H9 (cell line): ENCODE measurements at regions not wholly inside any gene's neighbourhood (a gene's known extent, or its start where the extent isn't known, plus 50 kb on each side); places are given as distances from the start of the nearest gene placed in this dataset.
A peak's percentile ranks its signal among the peaks of the same experiment; 100 is the strongest.

Experiments used
- DNase-seq: peaks from one replicate; pipeline ENCODE4 v3.0.0-alpha.2; 2017
- H2AFZ ChIP-seq: one replicate; pipeline ENCODE4 v1.6.1; 2013; ENCODE audit warnings: mild to moderate bottlenecking, low read length, control low read depth, moderate library complexity
- H2AK5ac ChIP-seq: 2 replicates; pipeline ENCODE4 v1.6.1; 2013; ENCODE audit warnings: low read length, control low read depth, mixed read lengths; ENCODE audit not compliant: insufficient read length
- H2BK120ac ChIP-seq: one replicate; pipeline ENCODE4 v1.6.1; 2013; ENCODE audit warnings: low read depth, mild to moderate bottlenecking, low read length, control low read depth, inconsistent platforms; ENCODE audit not compliant: poor library complexity, severe bottlenecking
- H2BK12ac ChIP-seq: 2 replicates; pipeline ENCODE4 v1.6.1; 2013; ENCODE audit warnings: low read length, control low read depth, mixed read lengths, low read depth; ENCODE audit not compliant: insufficient read length
- H2BK15ac ChIP-seq: 2 replicates; pipeline ENCODE4 v1.6.1; 2013; ENCODE audit warnings: low read depth, low read length, control low read depth
- H2BK20ac ChIP-seq: one replicate; pipeline ENCODE4 v1.6.1; 2013; ENCODE audit warnings: low read depth, mild to moderate bottlenecking, low read length, control low read depth, inconsistent platforms; ENCODE audit not compliant: poor library complexity, severe bottlenecking
- H2BK5ac ChIP-seq: 2 replicates; pipeline ENCODE4 v1.6.1; 2013; ENCODE audit warnings: low read length, control low read depth, mixed read lengths; ENCODE audit not compliant: insufficient read length
- H3K14ac ChIP-seq: 2 replicates; pipeline ENCODE4 v1.6.1; 2013; ENCODE audit warnings: low read length, control low read depth; ENCODE audit not compliant: insufficient read depth
- H3K18ac ChIP-seq: 2 replicates; pipeline ENCODE4 v1.6.1; 2013; ENCODE audit warnings: low read depth, mild to moderate bottlenecking, mixed read lengths, low read length, control low read depth; ENCODE audit not compliant: insufficient read length
- H3K23ac ChIP-seq: 2 replicates; pipeline ENCODE4 v1.6.1; 2013; ENCODE audit warnings: low read length, control low read depth, mixed read lengths, low read depth; ENCODE audit not compliant: insufficient read length
- H3K23me2 ChIP-seq: 2 replicates; pipeline ENCODE4 v1.6.1; 2013; ENCODE audit warnings: low read depth, mild to moderate bottlenecking, mixed read lengths, low read length, control low read depth; ENCODE audit not compliant: insufficient read length, poor library complexity, severe bottlenecking
- H3K27ac ChIP-seq: 2 replicates; pipeline ENCODE4 v1.5.1; 2013; ENCODE audit warnings: low read length, control low read depth, mixed read lengths, low read depth; ENCODE audit not compliant: insufficient read length
- H3K27me3 ChIP-seq: 2 replicates; pipeline ENCODE4 v1.6.1; 2013; ENCODE audit warnings: low read length, control low read depth, inconsistent platforms; ENCODE audit not compliant: insufficient read depth
- H3K4ac ChIP-seq: 2 replicates; pipeline ENCODE4 v1.6.1; 2013; ENCODE audit warnings: low read depth, mild to moderate bottlenecking, control low read depth, inconsistent platforms, low read length, moderate library complexity
- H3K4me1 ChIP-seq: 2 replicates; pipeline ENCODE4 v1.6.1; 2013; ENCODE audit warnings: low read length, control low read depth, inconsistent platforms; ENCODE audit not compliant: insufficient read depth
- H3K4me2 ChIP-seq: 2 replicates; pipeline ENCODE4 v1.6.1; 2013; ENCODE audit warnings: low read length, control low read depth, mixed read lengths; ENCODE audit not compliant: insufficient read length, insufficient read depth
- H3K56ac ChIP-seq: 2 replicates; pipeline ENCODE4 v1.6.1; 2013; ENCODE audit warnings: low read depth, mild to moderate bottlenecking, mixed read lengths, low read length, control low read depth; ENCODE audit not compliant: insufficient read length
- H3K79me1 ChIP-seq: 2 replicates; pipeline ENCODE4 v1.6.1; 2013; ENCODE audit warnings: low read depth, mild to moderate bottlenecking, moderate library complexity, low read length, control low read depth, inconsistent platforms; ENCODE audit not compliant: insufficient read depth, poor library complexity, severe bottlenecking
- H3K79me2 ChIP-seq: 2 replicates; pipeline ENCODE4 v1.6.1; 2013; ENCODE audit warnings: low read length, control low read depth, inconsistent platforms; ENCODE audit not compliant: insufficient read depth
- H3K9ac ChIP-seq: 2 replicates; pipeline ENCODE4 v1.6.1; 2013; ENCODE audit warnings: low read length, control low read depth, mixed read lengths; ENCODE audit not compliant: insufficient read length; ENCODE audit errors: extremely low read depth
- H3K9me3 ChIP-seq: one replicate; pipeline ENCODE4 v1.6.1; 2013; ENCODE audit warnings: low read depth, low read length, inconsistent platforms; ENCODE audit not compliant: control insufficient read depth
- H3T11ph ChIP-seq: one replicate; pipeline ENCODE4 v1.6.1; 2013; ENCODE audit warnings: mild to moderate bottlenecking, low read length, control low read depth, inconsistent platforms
- H4K20me1 ChIP-seq: one replicate; pipeline ENCODE4 v1.6.1; 2013; ENCODE audit not compliant: control insufficient read depth, insufficient read length, insufficient read depth
- H4K5ac ChIP-seq: 2 replicates; pipeline ENCODE4 v1.6.1; 2013; ENCODE audit warnings: low read depth, mild to moderate bottlenecking, mixed read lengths, low read length, control low read depth; ENCODE audit not compliant: insufficient read length
- H4K8ac ChIP-seq: replicated peaks from 2 replicates; pipeline ENCODE4 v1.6.1; 2013; ENCODE audit warnings: low read length, control low read depth, mixed read lengths, low read depth; ENCODE audit not compliant: insufficient read length
- H4K91ac ChIP-seq: 2 replicates; pipeline ENCODE4 v1.6.1; 2013; ENCODE audit warnings: low read depth, mild to moderate bottlenecking, moderate library complexity, mixed read lengths, low read length, control low read depth; ENCODE audit not compliant: insufficient read length
- H3K27ac Mint-ChIP-seq, 3 experiments: 2 replicates in 2 of 3; 3 replicates in 1 of 3; pipeline ENCODE4 v1.8.0; 2020 to 2021; ENCODE audit warnings: mixed read lengths in 3 of 3, mild to moderate bottlenecking in 1 of 3, moderate library complexity in 1 of 3
- H3K27me3 Mint-ChIP-seq: 2 replicates; pipeline ENCODE4 v1.8.0; 2021; ENCODE audit warnings: low read depth, mild to moderate bottlenecking, moderate library complexity, mixed read lengths
- H3K36me3 Mint-ChIP-seq, 3 experiments: 2 replicates in 2 of 3; 3 replicates in 1 of 3; pipeline ENCODE4 v1.8.0; 2020 to 2021; ENCODE audit warnings: low read depth in 3 of 3, mixed read lengths in 3 of 3; ENCODE audit not compliant: insufficient read depth in 1 of 3
- H3K4me1 Mint-ChIP-seq, 2 experiments: 2 replicates each; pipeline ENCODE4 v1.8.0; 2020; ENCODE audit warnings: mixed read lengths in 2 of 2
- H3K4me3 Mint-ChIP-seq, 2 experiments: 2 replicates in 1 of 2; 3 replicates in 1 of 2; pipeline ENCODE4 v1.8.0; 2020 to 2021; ENCODE audit warnings: mild to moderate bottlenecking in 2 of 2, mixed read lengths in 2 of 2, moderate library complexity in 1 of 2
- H3K9me3 Mint-ChIP-seq, 2 experiments: 2 replicates in 1 of 2; 3 replicates in 1 of 2; pipeline ENCODE4 v1.8.0; 2020; ENCODE audit warnings: mild to moderate bottlenecking in 2 of 2, mixed read lengths in 2 of 2, moderate library complexity in 1 of 2
- CTCF ChIP-seq: fragments of 200-600 bp; sonication (generic); conservative IDR thresholded peaks from 3 replicates; pipeline ENCODE4 v1.8.0; 2021; ENCODE audit warnings: antibody characterized with exemption, mild to moderate bottlenecking
- WGBS: extraction: QIAGEN DNeasy Blood & Tissue Kit; methylation state at CpG from one replicate; pipeline ENCODE4 v1.1.7; 2013; ENCODE audit warnings: missing lambda C conversion rate, low lambda C conversion rate, mixed read lengths; ENCODE audit not compliant: insufficient read length; ENCODE audit errors: extremely low coverage; 5-methylcytosine and 5-hydroxymethylcytosine counted together

GRCh38 chr11:27218421-27219038, 144.5 kb downstream of the CCDC34 start:
- peaks cover 38 to 47% of the 10 kb centered on the region in 2 experiments for H3K4me1 Mint-ChIP-seq

More at GRCh38 chr11:27218421-27219038, 144.5 kb downstream of the CCDC34 start:
- Mint-ChIP-seq H3K9me3 (peaks cover 0 to 2% of the 10 kb centered on the region in 2 experiments; a peak in 2 of 5 replicates), H3K36me3 (peaks cover 0 to 41% (median 24%) of the 10 kb centered on the region in 3 experiments; a peak in 5 of 7 replicates), H3K27ac (peak overlapping the region; percentile 9 to 87 (median 29); a peak in 4 of 7 replicates), H3K27me3 (no peaks in the 10 kb centered on the region; the same call in 1 of the 2 replicates), H3K4me3 (peak overlapping the region; percentile 82 to 87; a peak in 4 of 5 replicates)
- H3K4me1 ChIP-seq: peaks cover 4% of the 10 kb centered on the region; the same call in 1 of the 2 replicates
- H2BK120ac ChIP-seq: no peak overlapping the region
- H3K18ac ChIP-seq: no peak overlapping the region
- H3K23me2 ChIP-seq: no peaks in the 10 kb centered on the region
- TF ChIP-seq CTCF: no peak
- DNase-seq: no peak
- H2BK20ac ChIP-seq: peak overlapping the region; percentile 45
- H4K5ac ChIP-seq: no peak overlapping the region
- no peaks in the 10 kb centered on the region for H3K79me1 ChIP-seq
- H4K20me1 ChIP-seq: no peaks in the 10 kb centered on the region
- no peak overlapping the region for H2AK5ac ChIP-seq
- no peak overlapping the region for H2BK15ac ChIP-seq
- H3K4ac ChIP-seq: no peak overlapping the region
- no CpG with 5 or more reads among the region's 3 CpGs for WGBS
- no peak overlapping the region for H3K56ac ChIP-seq
- H3T11ph ChIP-seq: no peak overlapping the region
- no peak overlapping the region for H3K14ac ChIP-seq
- no peak overlapping the region for H2AFZ ChIP-seq
- no peaks in the 10 kb centered on the region for H3K9me3 ChIP-seq
- H3K4me2 ChIP-seq: peak overlapping the region; percentile 71
- H2BK12ac ChIP-seq: no peak overlapping the region
- no peak overlapping the region for H4K8ac ChIP-seq
- no peak overlapping the region for H3K27ac ChIP-seq
- H2BK5ac ChIP-seq: no peak overlapping the region
- no peak overlapping the region for H3K23ac ChIP-seq
- H3K9ac ChIP-seq: no peak overlapping the region
- H4K91ac ChIP-seq: no peak overlapping the region
- no peaks in the 10 kb centered on the region for H3K79me2 ChIP-seq
- H3K27me3 ChIP-seq: no peaks in the 10 kb centered on the region
